ENCODE measurements at regions not wholly inside any gene's neighbourhood (a gene's known extent, or its start where the extent isn't known, plus 50 kb on each side); places are given as distances from the start of the nearest gene placed in this dataset.
"Not testable (repeated sequence)": the region's sequence is repeated elsewhere in the genome, so short reads cannot be mapped to it uniquely, and the experiment has no call there.

- no peak for DNase-seq (ENCODE audit: low spot score)
Measured at GRCh38 chr4:146073517-146073916, 102.0 kb upstream of the LSM6 start.

- no peak for DNase-seq (ENCODE audit: low spot score)
Measured at GRCh38 chr4:146072376-146072775, 103.1 kb upstream of the LSM6 start.

GRCh38 chr4:146071390-146071789 is 104.1 kb upstream of the LSM6 start:
- DNase-seq (ENCODE audit: low spot score), result no peak

GRCh38 chr4:146063143-146063542 is 112.4 kb upstream of the LSM6 start:
- no peak for DNase-seq (ENCODE audit: low spot score)

- no peak for DNase-seq (ENCODE audit: low spot score)
Measured at GRCh38 chr4:146062340-146062739, 113.2 kb upstream of the LSM6 start.

- DNase-seq (ENCODE audit: low spot score), result no peak
Measured at GRCh38 chr4:146061610-146062334, 113.7 kb upstream of the LSM6 start.

GRCh38 chr4:146059865-146060264 is 115.7 kb upstream of the LSM6 start:
- DNase-seq (ENCODE audit: low spot score), result no peak

GRCh38 chr4:146059151-146059550 is 116.4 kb upstream of the LSM6 start:
- DNase-seq (ENCODE audit: low spot score), result no peak

GRCh38 chr4:146058531-146058930 is 117.0 kb upstream of the LSM6 start:
- no peak for DNase-seq (ENCODE audit: low spot score)

GRCh38 chr4:146054676-146055075 is 116.1 kb upstream of the ZNF827 start:
- no peak for DNase-seq (ENCODE audit: low spot score)

GRCh38 chr4:146053891-146054290 is 115.3 kb upstream of the ZNF827 start:
- DNase-seq (ENCODE audit: low spot score), result no peak

- DNase-seq (ENCODE audit: low spot score), result peak; percentile 17
Measured at GRCh38 chr4:146051728-146052391, 113.2 kb upstream of the ZNF827 start.

GRCh38 chr4:146051223-146051622 is 112.6 kb upstream of the ZNF827 start:
- no peak for DNase-seq (ENCODE audit: low spot score)

GRCh38 chr4:146049802-146050201 is 111.2 kb upstream of the ZNF827 start:
- no peak for DNase-seq (ENCODE audit: low spot score)

GRCh38 chr4:146047768-146048167 is 109.1 kb upstream of the ZNF827 start:
- DNase-seq (ENCODE audit: low spot score), result not testable (repeated sequence)

- DNase-seq (ENCODE audit: low spot score), result no peak
Measured at GRCh38 chr4:146041139-146042004, 102.7 kb upstream of the ZNF827 start.

- no peak for DNase-seq (ENCODE audit: low spot score)
Measured at GRCh38 chr4:146040623-146041022, 102.0 kb upstream of the ZNF827 start.

GRCh38 chr4:146033149-146033548 is 94.5 kb upstream of the ZNF827 start:
- no peak for DNase-seq (ENCODE audit: low spot score)

- no peak for DNase-seq (ENCODE audit: low spot score)
Measured at GRCh38 chr4:146032234-146032860, 93.7 kb upstream of the ZNF827 start.

- no peak for DNase-seq (ENCODE audit: low spot score)
Measured at GRCh38 chr4:146029939-146030710, 91.5 kb upstream of the ZNF827 start.

- DNase-seq (ENCODE audit: low spot score), result no peak
Measured at GRCh38 chr4:146029147-146029546, 90.5 kb upstream of the ZNF827 start.

GRCh38 chr4:146027761-146028160 is 89.1 kb upstream of the ZNF827 start:
- DNase-seq (ENCODE audit: low spot score), result no peak

Measured in AG08396 (cell line).